H7 (cell line): ENCODE measurements at regions not wholly inside any gene's neighbourhood (a gene's known extent, or its start where the extent isn't known, plus 50 kb on each side); places are given as distances from the start of the nearest gene placed in this dataset.

Experiments used
- DNase-seq: peaks from one replicate; pipeline ENCODE4 v3.0.0; 2012
- H3K27me3 ChIP-seq: 2 replicates; pipeline ENCODE4 v1.6.0; 2011; ENCODE audit warnings: mild to moderate bottlenecking, low read length; ENCODE audit not compliant: control insufficient read depth, insufficient read depth
- H3K36me3 ChIP-seq: replicated peaks from 2 replicates; pipeline ENCODE4 v1.5.1; 2011; ENCODE audit warnings: low read length; ENCODE audit not compliant: control insufficient read depth, insufficient read depth
- H3K4me3 ChIP-seq: 2 replicates; pipeline ENCODE4 v1.5.1; 2011; ENCODE audit warnings: low read depth, mild to moderate bottlenecking, control low read depth, low read length, moderate library complexity; ENCODE audit not compliant: insufficient read depth

DNA sequence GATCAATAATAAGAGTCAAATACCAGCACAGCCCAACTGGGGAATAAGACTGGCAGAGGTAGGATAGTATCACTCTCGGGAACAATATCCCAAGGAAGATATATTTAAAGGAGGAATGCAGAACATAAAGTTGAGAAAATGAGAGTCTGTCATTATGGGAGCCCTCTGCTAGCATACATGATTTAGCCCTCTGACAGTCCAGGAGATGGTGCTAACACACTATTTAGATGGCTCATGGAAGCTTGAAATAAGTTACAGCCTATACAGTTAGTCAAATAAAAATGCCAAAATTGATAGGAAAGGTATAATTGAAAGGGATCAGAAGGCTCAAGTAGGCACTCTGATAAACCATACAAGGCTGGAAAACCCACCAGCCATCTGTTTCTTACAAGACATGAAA lies 201.0 kb upstream of the NEIL3 start:
- H3K36me3 ChIP-seq = no peaks in the 10 kb centered on the region
- no peaks in the 10 kb centered on the region for H3K27me3 ChIP-seq
- no peak overlapping the region for H3K4me3 ChIP-seq
- no peak for DNase-seq

GRCh38 chr4:177109769-177110168 lies 199.9 kb upstream of the NEIL3 start:
- H3K27me3 ChIP-seq = no peaks in the 10 kb centered on the region
- no peaks in the 10 kb centered on the region for H3K36me3 ChIP-seq
- DNase-seq = no peak

DNA sequence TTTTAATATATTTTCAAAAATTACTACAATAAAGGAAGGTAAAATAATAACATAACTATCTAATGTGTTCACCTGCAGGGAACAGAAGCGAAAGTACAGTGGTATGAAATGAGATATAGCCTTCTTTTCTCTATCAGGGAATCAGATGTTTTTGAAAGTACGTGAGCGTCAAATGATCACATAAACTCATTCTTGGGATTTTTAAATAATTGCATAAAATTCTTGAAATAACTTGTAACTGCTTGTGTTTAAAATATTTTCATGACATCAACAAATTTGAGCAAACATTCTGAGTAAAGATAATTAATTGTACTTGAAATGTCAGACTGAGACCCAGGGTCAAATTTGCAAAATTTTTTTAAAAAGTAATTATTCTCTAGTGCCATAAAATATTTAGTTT lies 193.5 kb upstream of the NEIL3 start:
- Histone ChIP-seq H3K36me3 (no peaks in the 10 kb centered on the region), H3K4me3 (no peak overlapping the region), H3K27me3 (no peaks in the 10 kb centered on the region)
- DNase-seq = no peak

More at GRCh38 chr4:177109769-177110168, 199.9 kb upstream of the NEIL3 start:
- H3K4me3 ChIP-seq = no peak overlapping the region

DNA sequence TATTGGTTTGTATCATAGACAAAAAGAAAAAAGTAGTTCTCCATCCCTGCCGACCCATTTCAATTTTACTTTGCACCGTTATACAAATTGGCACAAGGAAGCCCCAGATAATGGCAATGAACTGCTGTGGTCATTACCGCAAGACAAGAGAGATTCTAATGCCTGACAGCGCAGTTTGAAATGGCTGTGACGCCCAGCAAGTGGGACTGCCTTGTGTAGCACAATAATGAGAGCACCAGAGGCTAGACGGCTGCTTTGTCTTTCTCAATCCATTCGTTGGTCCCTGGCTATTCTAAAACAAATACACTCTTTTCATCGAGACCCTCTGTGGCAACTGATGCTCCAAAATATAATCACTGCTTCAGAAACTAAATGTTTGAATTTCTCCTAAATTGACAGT lies 192.4 kb upstream of the NEIL3 start:
- no peak overlapping the region for H3K4me3 ChIP-seq
- peak; percentile 4 for DNase-seq
- H3K36me3 ChIP-seq = no peaks in the 10 kb centered on the region

DNA sequence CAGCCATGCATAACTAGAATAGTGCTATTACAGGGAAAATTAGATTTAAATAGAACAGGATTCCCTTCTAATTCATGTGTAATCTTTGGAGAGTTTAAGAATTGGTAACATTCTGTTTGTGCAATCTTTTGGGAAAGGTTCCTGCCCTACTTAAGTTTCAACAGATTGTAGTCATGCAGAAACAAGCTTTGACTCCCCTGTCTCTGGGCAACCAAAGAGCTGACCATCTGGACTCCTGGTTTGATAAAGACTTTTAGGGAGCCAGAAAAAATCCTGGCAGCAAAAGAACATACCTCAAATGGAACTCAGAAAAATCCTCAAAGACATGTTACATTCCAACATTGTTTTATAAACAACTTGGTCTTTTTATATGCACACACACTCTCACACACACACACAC lies 191.1 kb upstream of the NEIL3 start:
- H3K4me3 ChIP-seq = no peak overlapping the region
- DNase-seq = no peak
- no peaks in the 10 kb centered on the region for H3K27me3 ChIP-seq
- no peaks in the 10 kb centered on the region for H3K36me3 ChIP-seq

More for the DNA sequence above, 192.4 kb upstream of the NEIL3 start:
- no peaks in the 10 kb centered on the region for H3K27me3 ChIP-seq

- no peak for DNase-seq
- no peak overlapping the region for H3K4me3 ChIP-seq
- H3K36me3 ChIP-seq = no peaks in the 10 kb centered on the region
- H3K27me3 ChIP-seq = no peaks in the 10 kb centered on the region
Measured at GRCh38 chr4:177119021-177119471, 190.6 kb upstream of the NEIL3 start.

- no peak for DNase-seq
- H3K36me3 ChIP-seq = no peaks in the 10 kb centered on the region
- H3K27me3 ChIP-seq = no peaks in the 10 kb centered on the region
- H3K4me3 ChIP-seq = no peak overlapping the region
Measured at GRCh38 chr4:177119691-177120090, 190.0 kb upstream of the NEIL3 start.

GRCh38 chr4:177123811-177124210 lies 185.9 kb upstream of the NEIL3 start:
- DNase-seq = no peak
- Histone ChIP-seq H3K27me3 (no peaks in the 10 kb centered on the region), H3K36me3 (no peaks in the 10 kb centered on the region), H3K4me3 (no peak overlapping the region)

DNA sequence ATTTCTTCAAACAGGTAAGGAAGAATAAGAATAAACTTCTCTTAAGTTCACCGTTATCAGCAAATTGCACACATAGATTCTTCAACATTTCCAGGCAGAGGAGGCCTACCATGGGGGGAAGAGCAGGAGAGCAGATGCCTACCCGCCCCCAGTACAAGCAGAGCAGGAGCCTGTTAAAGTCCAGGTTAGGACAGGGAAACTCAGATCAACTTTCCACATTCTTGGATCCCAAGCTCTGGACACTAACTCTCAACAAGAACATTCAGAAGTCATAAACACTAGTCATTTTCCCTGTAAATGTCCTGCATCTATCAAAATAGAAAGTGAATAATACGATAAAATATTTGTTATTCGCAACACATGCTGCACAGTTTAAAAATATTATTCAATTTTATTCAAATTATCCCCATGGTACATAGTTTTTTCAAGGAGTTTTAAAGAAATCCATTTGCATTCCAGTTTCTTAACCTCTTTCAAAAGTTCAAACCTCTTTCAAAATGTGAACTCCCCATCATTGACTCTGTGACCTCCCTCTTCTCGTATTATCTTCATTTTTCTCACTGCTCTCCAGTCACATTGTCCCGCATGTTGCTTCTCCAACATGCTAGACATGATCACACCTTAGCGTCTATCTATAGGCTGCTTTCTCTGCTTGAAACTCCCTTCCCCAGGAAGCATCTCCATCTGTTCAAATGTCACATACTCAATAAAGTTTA lies 185.2 kb upstream of the NEIL3 start:
- no peaks in the 10 kb centered on the region for H3K36me3 ChIP-seq
- H3K27me3 ChIP-seq = no peaks in the 10 kb centered on the region
- no peak for DNase-seq
- H3K4me3 ChIP-seq = no peak overlapping the region

DNA sequence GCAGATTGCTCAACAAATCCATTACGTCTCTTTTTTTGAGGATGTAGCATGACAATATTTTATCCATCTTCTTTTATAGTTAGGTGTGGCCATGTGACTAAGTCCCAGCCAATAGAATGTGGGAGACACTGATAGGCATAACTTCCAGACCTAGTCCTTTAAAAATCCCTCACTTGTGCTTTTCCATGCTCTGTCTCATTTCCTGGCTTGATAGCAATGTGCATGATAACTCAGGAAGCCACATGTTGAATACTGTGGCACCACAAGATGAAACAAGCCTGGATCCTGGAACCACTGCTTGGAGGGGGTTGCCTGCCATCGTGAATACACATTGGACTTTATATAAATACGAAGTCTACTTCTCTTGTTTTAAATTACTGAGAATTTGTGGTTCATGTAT lies 184.0 kb upstream of the NEIL3 start:
- no peaks in the 10 kb centered on the region for H3K36me3 ChIP-seq
- no peak for DNase-seq
- no peak overlapping the region for H3K4me3 ChIP-seq
- H3K27me3 ChIP-seq = no peaks in the 10 kb centered on the region

GRCh38 chr4:177127658-177128057 lies 182.0 kb upstream of the NEIL3 start:
- DNase-seq = no peak
- H3K4me3 ChIP-seq = no peak overlapping the region

GRCh38 chr4:177128306-177128705 lies 181.4 kb upstream of the NEIL3 start:
- Histone ChIP-seq H3K27me3 (no peaks in the 10 kb centered on the region), H3K4me3 (no peak overlapping the region), H3K36me3 (no peaks in the 10 kb centered on the region)
- DNase-seq = no peak

More at GRCh38 chr4:177127658-177128057, 182.0 kb upstream of the NEIL3 start:
- H3K36me3 ChIP-seq = no peaks in the 10 kb centered on the region
- no peaks in the 10 kb centered on the region for H3K27me3 ChIP-seq

DNA sequence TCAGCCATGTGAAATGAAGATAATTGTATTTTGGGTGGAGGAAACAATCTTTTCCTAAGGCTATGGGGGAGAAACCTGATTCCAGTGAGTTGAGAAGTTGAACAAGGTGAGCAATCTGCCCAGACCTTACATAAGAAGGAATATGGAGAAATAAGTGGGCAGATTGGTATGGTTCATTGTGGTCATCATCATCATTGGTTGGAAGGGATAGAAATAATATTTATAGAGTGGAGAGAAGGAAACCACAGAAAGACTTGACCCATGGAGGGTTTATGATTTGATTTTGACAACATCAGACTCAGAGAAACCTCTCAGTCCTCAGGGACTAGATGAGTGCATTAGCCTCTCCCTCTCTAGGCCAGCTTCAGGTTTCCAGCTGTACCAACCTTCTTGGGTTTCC lies 177.9 kb upstream of the NEIL3 start:
- H3K4me3 ChIP-seq = no peak overlapping the region
- no peaks in the 10 kb centered on the region for H3K36me3 ChIP-seq
- DNase-seq = no peak
- no peaks in the 10 kb centered on the region for H3K27me3 ChIP-seq

DNA sequence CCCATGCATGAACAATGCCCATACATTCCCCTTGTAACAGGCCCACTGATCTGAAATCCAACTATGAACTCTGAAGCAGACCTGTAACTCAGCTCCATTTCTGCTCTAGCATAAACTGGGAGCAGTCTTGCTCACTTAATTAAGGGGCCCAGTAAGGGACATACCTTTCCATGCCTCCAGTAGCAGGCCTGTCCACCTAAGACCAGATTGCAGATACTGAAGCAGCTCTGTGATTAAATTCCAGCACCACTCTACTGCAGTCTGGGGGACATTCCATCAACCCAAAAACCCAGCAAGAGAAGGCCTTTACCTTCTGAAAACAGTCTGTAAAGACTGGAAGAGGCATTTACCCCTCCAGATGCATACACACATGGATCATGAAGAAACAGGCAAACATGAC lies 162.0 kb upstream of the NEIL3 start:
- DNase-seq = no peak
- no peak overlapping the region for H3K4me3 ChIP-seq
- no peaks in the 10 kb centered on the region for H3K36me3 ChIP-seq
- H3K27me3 ChIP-seq = no peaks in the 10 kb centered on the region

- DNase-seq = peak; percentile 14
- Histone ChIP-seq H3K4me3 (no peak overlapping the region), H3K27me3 (no peaks in the 10 kb centered on the region), H3K36me3 (no peaks in the 10 kb centered on the region)
Measured at GRCh38 chr4:177155454-177155853, 154.2 kb upstream of the NEIL3 start.

- Histone ChIP-seq H3K4me3 (no peak overlapping the region), H3K27me3 (no peaks in the 10 kb centered on the region), H3K36me3 (no peaks in the 10 kb centered on the region)
- no peak for DNase-seq
Measured at GRCh38 chr4:177159600-177159999, 150.1 kb upstream of the NEIL3 start.
